ENCODE measurements at regions not wholly inside any gene's neighbourhood (a gene's known extent, or its start where the extent isn't known, plus 50 kb on each side); places are given as distances from the start of the nearest gene placed in this dataset.
"Not testable (repeated sequence)": the region's sequence is repeated elsewhere in the genome, so short reads cannot be mapped to it uniquely, and the experiment has no call there.

DNA sequence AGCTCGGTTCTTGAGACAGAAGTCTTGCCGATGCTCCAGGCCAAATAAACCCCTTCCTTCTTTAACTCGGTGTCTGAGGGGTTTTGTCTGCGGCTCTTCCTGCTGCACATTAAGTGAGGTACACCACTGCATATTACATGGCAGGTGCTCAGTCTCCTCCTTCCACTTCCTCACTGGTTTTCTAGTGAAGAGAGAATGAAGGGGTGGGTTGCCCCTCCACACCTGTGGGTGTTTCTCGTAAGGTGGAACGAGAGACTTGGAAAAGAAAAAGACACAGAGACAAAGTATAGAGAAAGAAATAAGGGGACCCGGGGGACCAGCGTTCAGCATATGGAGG lies 138.0 kb downstream of the OR2B2 start:
- H3K9me3 ChIP-seq (ENCODE audit: control extremely low read depth in 1 of 5, control insufficient read depth in 4 of 5, insufficient read depth in 2 of 5, low read depth in 1 of 5, low read length in 4 of 5); DNase-seq; H3K36me3 ChIP-seq (ENCODE audit: control insufficient read depth in 4 of 4, insufficient read depth in 4 of 4, low read length in 3 of 4); H3K27me3 ChIP-seq (replicated peaks in 2 of 5; ENCODE audit: control insufficient read depth in 4 of 5, insufficient read depth in 5 of 5, low read length in 4 of 5); H3K27ac ChIP-seq (ENCODE audit: insufficient read depth in 1 of 2, low read depth in 1 of 2, low read length in 2 of 2, poor library complexity in 1 of 2, severe bottlenecking in 2 of 2); POLR2A ChIA-PET; H3K4me3 ChIP-seq (ENCODE audit: control insufficient read depth in 1 of 7, extremely low read depth in 1 of 7, insufficient read depth in 4 of 7, low read depth in 2 of 7, low read length in 6 of 7): not testable (repeated sequence)
- CTCF ChIA-PET, result interaction anchor here (4.5 to 7.9 kb wide), 2 partner anchors 12 to 16 kb away, joined by 34 to 111 read pairs; no protein-coding TSS in a partner anchor
- WGBS (ENCODE audit: insufficient coverage), result 8% methylated on average over 2 of the region's 8 CpGs
- peaks cover 2 to 36% (median 27%) of the 10 kb centered on the region in 4 experiments for H3K4me1 ChIP-seq (ENCODE audit: control extremely low read depth in 1 of 4, control insufficient read depth in 4 of 4, insufficient read depth in 4 of 4, low read length in 3 of 4)

DNA sequence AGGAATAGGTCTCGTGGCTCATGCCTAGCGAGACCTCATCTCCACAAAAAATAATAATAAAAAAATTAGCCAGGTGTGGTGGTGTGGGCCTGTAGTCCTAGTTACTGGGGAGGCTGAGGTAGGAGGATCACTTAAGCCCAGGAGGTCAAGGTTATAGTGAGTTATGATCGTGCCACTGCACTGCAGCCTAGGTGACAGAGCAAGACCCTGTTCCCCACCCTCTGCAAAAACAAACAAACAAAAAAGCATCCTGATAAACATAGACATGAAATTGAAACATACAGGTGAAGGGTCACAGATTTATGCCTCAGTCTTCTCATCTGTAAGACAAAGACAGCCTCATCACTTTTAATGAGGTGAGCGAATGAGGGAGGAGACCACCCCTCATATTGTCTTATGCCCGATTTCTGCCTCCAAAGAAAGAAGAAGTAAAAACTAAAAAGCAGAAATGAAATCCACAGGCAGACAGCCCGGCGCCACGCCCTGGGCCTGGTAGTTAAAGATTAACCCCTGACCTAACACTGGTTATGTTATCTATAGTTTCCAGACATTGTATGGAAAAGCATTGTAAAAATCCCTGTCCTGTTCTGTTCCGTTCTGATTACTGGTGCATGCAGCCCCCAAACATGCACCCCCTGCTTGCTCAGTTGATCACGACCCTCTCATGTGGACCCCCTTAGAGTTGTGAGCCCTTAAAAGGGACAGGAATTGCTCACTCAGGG lies 138.5 kb downstream of the OR2B2 start:
- 25% methylated on average over 5 of the region's 10 CpGs for WGBS (ENCODE audit: insufficient coverage)
- POLR2A ChIA-PET, result interaction anchor here (0.6 to 2.1 kb wide), 2 partner anchors 11 to 12 kb away, joined by 3 to 4 read pairs; no protein-coding TSS in a partner anchor
- peak overlapping the region in 1 of 2 experiments; percentile 80 for H3K27ac ChIP-seq (ENCODE audit: insufficient read depth in 1 of 2, low read depth in 1 of 2, low read length in 2 of 2, poor library complexity in 1 of 2, severe bottlenecking in 2 of 2)
- H3K36me3 ChIP-seq (ENCODE audit: control insufficient read depth in 4 of 4, insufficient read depth in 4 of 4, low read length in 3 of 4); H3K4me3 ChIP-seq (ENCODE audit: control insufficient read depth in 1 of 7, extremely low read depth in 1 of 7, insufficient read depth in 4 of 7, low read depth in 2 of 7, low read length in 6 of 7); H3K27me3 ChIP-seq (replicated peaks in 2 of 5; ENCODE audit: control insufficient read depth in 4 of 5, insufficient read depth in 5 of 5, low read length in 4 of 5); H3K9me3 ChIP-seq (ENCODE audit: control extremely low read depth in 1 of 5, control insufficient read depth in 4 of 5, insufficient read depth in 2 of 5, low read depth in 1 of 5, low read length in 4 of 5): not testable (repeated sequence)
- H3K4me1 ChIP-seq (ENCODE audit: control extremely low read depth in 1 of 4, control insufficient read depth in 4 of 4, insufficient read depth in 4 of 4, low read length in 3 of 4), result peaks cover 2 to 36% (median 27%) of the 10 kb centered on the region in 4 experiments
- CTCF ChIA-PET, result interaction anchor here (1.3 to 7.9 kb wide), 5 partner anchors 12 to 123 kb away, joined by 5 to 111 read pairs (median 21); no protein-coding TSS in a partner anchor
- DNase-seq, result peak; percentile 48 to 89 (median 48)

GRCh38 chr6:27772261-27773001 lies 139.8 kb downstream of the OR2B2 start:
- peak; percentile 91 to 97 (median 94) for DNase-seq
- CTCF ChIA-PET, result interaction anchor here (0.8 to 7.9 kb wide), 14 partner anchors 9 to 595 kb away, joined by 3 to 111 read pairs (median 5); a partner anchor contains a TSS
- peaks cover 2 to 36% (median 27%) of the 10 kb centered on the region in 4 experiments for H3K4me1 ChIP-seq (ENCODE audit: control extremely low read depth in 1 of 4, control insufficient read depth in 4 of 4, insufficient read depth in 4 of 4, low read length in 3 of 4)
- POLR2A ChIA-PET, result interaction anchor here (0.6 to 2.1 kb wide), 5 partner anchors 10 to 123 kb away, joined by 3 to 7 read pairs (median 4); a partner anchor contains a TSS
- no peaks in the 10 kb centered on the region for H3K27me3 ChIP-seq (replicated peaks in 2 of 5; ENCODE audit: control insufficient read depth in 4 of 5, insufficient read depth in 5 of 5, low read length in 4 of 5)
- peak overlapping the region in 1 of 2 experiments; percentile 80 for H3K27ac ChIP-seq (ENCODE audit: insufficient read depth in 1 of 2, low read depth in 1 of 2, low read length in 2 of 2, poor library complexity in 1 of 2, severe bottlenecking in 2 of 2)
- WGBS (ENCODE audit: insufficient coverage), result 15% methylated on average over 23 of the region's 33 CpGs
- peak overlapping the region in 2 of 7 experiments; percentile 10 to 31 for H3K4me3 ChIP-seq (ENCODE audit: control insufficient read depth in 1 of 7, extremely low read depth in 1 of 7, insufficient read depth in 4 of 7, low read depth in 2 of 7, low read length in 6 of 7)
- no peaks in the 10 kb centered on the region for H3K36me3 ChIP-seq (ENCODE audit: control insufficient read depth in 4 of 4, insufficient read depth in 4 of 4, low read length in 3 of 4)
- H3K9me3 ChIP-seq (ENCODE audit: control extremely low read depth in 1 of 5, control insufficient read depth in 4 of 5, insufficient read depth in 2 of 5, low read depth in 1 of 5, low read length in 4 of 5), result no peaks in the 10 kb centered on the region

DNA sequence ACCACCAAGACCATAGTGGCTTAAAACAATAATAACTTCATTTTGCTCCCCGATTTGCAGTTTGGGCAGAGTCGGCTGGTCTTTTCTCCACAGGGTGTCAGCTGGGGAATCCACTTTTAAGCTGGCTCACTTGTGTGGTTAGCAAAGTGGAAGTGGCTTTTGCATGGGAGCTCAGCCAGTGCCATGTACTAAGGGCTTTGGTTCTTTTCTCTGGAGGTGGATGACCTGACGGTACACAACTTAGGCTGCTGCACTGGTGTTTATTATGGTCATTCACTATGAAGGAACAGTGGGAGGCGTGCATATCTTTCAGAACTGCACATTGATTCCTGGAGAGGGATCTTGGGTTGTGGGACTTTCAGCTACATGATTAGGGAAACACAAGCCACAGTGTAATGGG lies 141.0 kb downstream of the OR2B2 start:
- peak; percentile 47 to 83 (median 75) for DNase-seq
- H3K4me3 ChIP-seq (ENCODE audit: control insufficient read depth in 1 of 7, extremely low read depth in 1 of 7, insufficient read depth in 4 of 7, low read depth in 2 of 7, low read length in 6 of 7), result peak overlapping the region in 2 of 7 experiments; percentile 21 to 53
- POLR2A ChIA-PET, result interaction anchor here (2.1 kb wide), 1 partner anchor 9 kb away, joined by 4 read pairs; no protein-coding TSS in a partner anchor
- peaks cover 2 to 36% (median 27%) of the 10 kb centered on the region in 4 experiments for H3K4me1 ChIP-seq (ENCODE audit: control extremely low read depth in 1 of 4, control insufficient read depth in 4 of 4, insufficient read depth in 4 of 4, low read length in 3 of 4)
- H3K9me3 ChIP-seq (ENCODE audit: control extremely low read depth in 1 of 5, control insufficient read depth in 4 of 5, insufficient read depth in 2 of 5, low read depth in 1 of 5, low read length in 4 of 5), result no peaks in the 10 kb centered on the region
- WGBS (ENCODE audit: insufficient coverage), result 19% methylated on average over 3 of the region's 4 CpGs
- no peaks in the 10 kb centered on the region for H3K36me3 ChIP-seq (ENCODE audit: control insufficient read depth in 4 of 4, insufficient read depth in 4 of 4, low read length in 3 of 4)
- no peak overlapping the region for H3K27ac ChIP-seq (ENCODE audit: insufficient read depth in 1 of 2, low read depth in 1 of 2, low read length in 2 of 2, poor library complexity in 1 of 2, severe bottlenecking in 2 of 2)
- CTCF ChIA-PET, result interaction anchor here (1.1 to 7.9 kb wide), 7 partner anchors 11 to 568 kb away, joined by 3 to 111 read pairs (median 9); no protein-coding TSS in a partner anchor
- no peaks in the 10 kb centered on the region for H3K27me3 ChIP-seq (replicated peaks in 2 of 5; ENCODE audit: control insufficient read depth in 4 of 5, insufficient read depth in 5 of 5, low read length in 4 of 5)

GRCh38 chr6:27770724-27771123 lies 141.5 kb downstream of the OR2B2 start:
- no peaks in the 10 kb centered on the region for H3K27me3 ChIP-seq (replicated peaks in 2 of 5; ENCODE audit: control insufficient read depth in 4 of 5, insufficient read depth in 5 of 5, low read length in 4 of 5)
- CTCF ChIA-PET, result interaction anchor here (1.0 to 7.9 kb wide), 7 partner anchors 9 to 124 kb away, joined by 3 to 111 read pairs (median 9); no protein-coding TSS in a partner anchor
- no peaks in the 10 kb centered on the region for H3K36me3 ChIP-seq (ENCODE audit: control insufficient read depth in 4 of 4, insufficient read depth in 4 of 4, low read length in 3 of 4)
- no peak overlapping the region for H3K4me3 ChIP-seq (ENCODE audit: control insufficient read depth in 1 of 7, extremely low read depth in 1 of 7, insufficient read depth in 4 of 7, low read depth in 2 of 7, low read length in 6 of 7)
- 67% methylated on average over 1 of the region's 3 CpGs for WGBS (ENCODE audit: insufficient coverage)
- H3K9me3 ChIP-seq (ENCODE audit: control extremely low read depth in 1 of 5, control insufficient read depth in 4 of 5, insufficient read depth in 2 of 5, low read depth in 1 of 5, low read length in 4 of 5), result no peaks in the 10 kb centered on the region
- peaks cover 2 to 36% (median 27%) of the 10 kb centered on the region in 4 experiments for H3K4me1 ChIP-seq (ENCODE audit: control extremely low read depth in 1 of 4, control insufficient read depth in 4 of 4, insufficient read depth in 4 of 4, low read length in 3 of 4)
- no peak for DNase-seq
- POLR2A ChIA-PET, result interaction anchor here (0.6 to 1.0 kb wide), 2 partner anchors 10 to 18 kb away, joined by 3 read pairs; no protein-coding TSS in a partner anchor
- no peak overlapping the region for H3K27ac ChIP-seq (ENCODE audit: insufficient read depth in 1 of 2, low read depth in 1 of 2, low read length in 2 of 2, poor library complexity in 1 of 2, severe bottlenecking in 2 of 2)

DNA sequence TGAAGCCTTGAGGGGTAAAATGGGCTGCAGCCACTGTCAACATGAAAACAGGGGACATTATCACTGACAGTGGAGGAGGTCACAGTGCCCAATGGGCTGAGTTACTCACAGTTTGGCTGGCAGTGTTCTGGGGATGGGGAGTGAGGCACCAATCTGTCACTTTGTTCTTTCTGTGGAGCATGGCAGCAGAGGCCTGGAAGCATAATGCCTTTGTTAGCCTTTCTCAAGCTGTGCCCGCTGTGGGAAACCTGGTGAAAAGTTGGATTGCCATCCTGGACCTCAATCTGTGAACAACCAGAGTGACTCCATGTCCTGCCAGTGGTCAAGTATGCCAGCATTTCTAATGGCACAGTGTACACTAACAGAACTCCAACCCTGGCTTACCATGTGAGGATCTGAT lies 143.6 kb downstream of the OR2B2 start:
- H3K27ac ChIP-seq (ENCODE audit: insufficient read depth in 1 of 2, low read depth in 1 of 2, low read length in 2 of 2, poor library complexity in 1 of 2, severe bottlenecking in 2 of 2), result no peak overlapping the region
- no peak for DNase-seq
- peaks cover 2 to 29% (median 25%) of the 10 kb centered on the region in 4 experiments for H3K4me1 ChIP-seq (ENCODE audit: control extremely low read depth in 1 of 4, control insufficient read depth in 4 of 4, insufficient read depth in 4 of 4, low read length in 3 of 4)
- ChIA-PET POLR2A (interaction anchor here (0.6 kb wide), 1 partner anchor 23 kb away, joined by 3 read pairs; no protein-coding TSS in a partner anchor), CTCF (interaction anchor here (0.9 to 7.9 kb wide), 6 partner anchors 10 to 126 kb away, joined by 3 to 111 read pairs (median 6); no protein-coding TSS in a partner anchor)
- WGBS (ENCODE audit: insufficient coverage), result 88% methylated on average over 1 of the region's 1 CpG
- H3K9me3 ChIP-seq (ENCODE audit: control extremely low read depth in 1 of 5, control insufficient read depth in 4 of 5, insufficient read depth in 2 of 5, low read depth in 1 of 5, low read length in 4 of 5), result no peaks in the 10 kb centered on the region
- no peaks in the 10 kb centered on the region for H3K27me3 ChIP-seq (replicated peaks in 2 of 5; ENCODE audit: control insufficient read depth in 4 of 5, insufficient read depth in 5 of 5, low read length in 4 of 5)
- H3K36me3 ChIP-seq (ENCODE audit: control insufficient read depth in 4 of 4, insufficient read depth in 4 of 4, low read length in 3 of 4), result no peaks in the 10 kb centered on the region
- H3K4me3 ChIP-seq (ENCODE audit: control insufficient read depth in 1 of 7, extremely low read depth in 1 of 7, insufficient read depth in 4 of 7, low read depth in 2 of 7, low read length in 6 of 7), result no peak overlapping the region

Data from common myeloid progenitor, CD34-positive (primary cell).